ENCODE measurements at regions not wholly inside any gene's neighbourhood (a gene's known extent, or its start where the extent isn't known, plus 50 kb on each side); places are given as distances from the start of the nearest gene placed in this dataset.
"Not testable (repeated sequence)": the region's sequence is repeated elsewhere in the genome, so short reads cannot be mapped to it uniquely, and the experiment has no call there.

DNA sequence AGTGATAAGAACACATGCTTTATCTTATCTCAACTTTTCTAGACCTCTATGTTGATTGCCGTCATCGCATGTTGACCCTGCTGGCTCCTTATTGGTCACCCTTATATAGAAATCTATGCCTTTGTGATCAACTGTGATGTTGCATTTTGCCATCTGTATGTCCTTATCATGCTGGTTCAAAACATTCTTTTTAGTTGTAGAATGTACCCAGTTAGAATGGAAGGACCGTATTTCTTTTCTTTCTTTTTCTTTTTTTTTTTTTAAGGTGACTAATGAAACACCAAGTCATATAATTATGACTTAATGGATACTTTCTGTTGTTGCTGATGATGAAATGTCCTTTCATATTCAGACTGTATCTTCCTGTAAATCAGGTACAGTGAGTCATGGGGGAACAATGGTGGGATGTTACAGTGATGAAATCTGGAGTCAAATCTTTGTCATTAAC is 145.9 kb upstream of the CITED2 start:
- no peak for DNase-seq (ENCODE audit: low spot score)

DNA sequence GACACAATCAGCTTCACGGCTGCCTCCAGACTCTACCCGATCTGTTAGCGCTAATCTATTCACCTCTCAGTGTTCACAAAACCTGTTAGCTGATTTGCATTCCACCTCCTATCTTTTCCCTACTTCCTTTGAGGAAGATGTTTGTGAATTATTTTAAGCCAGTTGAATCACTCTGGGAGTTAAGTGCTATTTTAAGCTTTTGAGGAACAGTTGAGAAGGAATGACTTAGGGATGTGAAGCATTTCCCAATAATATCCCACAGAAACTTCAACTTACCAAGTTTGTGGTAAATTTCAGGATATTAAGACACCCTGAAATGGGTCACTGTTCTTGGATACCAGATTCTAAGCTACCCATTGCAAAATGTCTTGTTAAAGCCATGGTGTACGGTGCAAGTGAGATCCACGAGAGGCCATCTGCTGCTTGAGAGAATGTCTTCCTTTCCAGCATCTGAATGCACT is 145.2 kb upstream of the CITED2 start:
- no peak for DNase-seq (ENCODE audit: low spot score)

DNA sequence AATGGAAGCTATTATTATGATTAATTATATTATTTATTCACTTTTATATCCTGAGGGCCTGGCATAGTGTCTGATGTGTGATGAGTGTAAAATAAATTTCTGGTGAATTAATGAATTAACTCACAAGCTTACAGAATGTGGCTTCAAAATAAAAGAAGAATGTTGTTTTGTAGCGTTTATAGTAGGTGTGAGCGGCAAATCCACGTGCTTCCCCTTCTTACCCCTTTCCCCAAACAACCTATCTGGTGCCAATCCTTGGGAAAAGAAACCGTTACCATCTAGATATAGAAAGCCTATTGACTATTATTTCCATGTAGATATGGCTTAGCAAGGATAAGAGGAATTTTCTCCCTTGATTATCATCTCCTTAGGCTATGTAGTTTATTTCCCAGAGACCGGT is 144.6 kb upstream of the CITED2 start:
- DNase-seq (ENCODE audit: low spot score), result no peak

GRCh38 chr6:139518556-139519091 is 144.2 kb upstream of the CITED2 start:
- no peak for DNase-seq (ENCODE audit: low spot score)

- DNase-seq (ENCODE audit: low spot score), result not testable (repeated sequence)
Measured at GRCh38 chr6:139517998-139518555, 143.6 kb upstream of the CITED2 start.

GRCh38 chr6:139515511-139515910 is 141.1 kb upstream of the CITED2 start:
- no peak for DNase-seq (ENCODE audit: low spot score)

DNA sequence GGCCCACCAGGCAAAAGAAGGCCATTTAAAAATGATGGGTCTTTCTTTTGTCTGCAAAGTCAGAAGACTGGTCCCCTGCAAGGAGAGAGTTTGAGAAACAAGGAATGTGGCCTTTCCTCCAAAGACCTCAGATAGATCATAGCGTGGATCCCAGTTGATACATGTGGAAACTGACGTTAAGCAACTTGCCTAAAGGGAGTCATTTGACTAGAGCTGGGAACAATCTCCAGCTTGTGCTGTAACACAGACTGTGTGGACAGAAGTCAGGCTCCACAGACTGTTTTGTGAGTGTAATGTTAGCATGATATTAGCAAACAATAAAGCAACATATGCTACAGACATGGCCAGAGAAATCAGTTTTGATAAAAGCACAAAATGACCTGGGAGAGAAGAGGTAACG is 140.4 kb upstream of the CITED2 start:
- no peak for DNase-seq (ENCODE audit: low spot score)

- DNase-seq (ENCODE audit: low spot score), result no peak
Measured at GRCh38 chr6:139510040-139510790, 135.8 kb upstream of the CITED2 start.

- no peak for DNase-seq (ENCODE audit: low spot score)
Measured at GRCh38 chr6:139509167-139509566, 134.7 kb upstream of the CITED2 start.

- DNase-seq (ENCODE audit: low spot score), result no peak
Measured at GRCh38 chr6:139508576-139508975, 134.1 kb upstream of the CITED2 start.

DNA sequence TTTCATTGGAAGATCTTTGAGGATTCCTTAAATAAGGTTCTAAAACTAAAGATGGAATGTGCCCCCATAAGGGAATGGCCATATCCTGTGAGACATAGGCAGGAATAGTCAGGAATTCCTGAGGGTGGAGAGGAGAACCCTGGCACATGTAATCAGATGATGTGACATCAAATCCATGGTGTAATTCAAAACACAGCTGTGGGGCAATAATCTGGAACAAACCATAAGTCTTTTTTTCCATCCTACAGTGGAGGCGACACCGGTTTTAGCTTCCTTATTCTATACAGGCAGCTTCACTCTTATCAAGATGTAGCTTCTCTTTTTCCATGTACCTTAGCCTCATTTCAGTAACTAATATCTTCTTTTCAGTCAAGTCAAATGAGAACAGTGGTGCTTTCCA is 133.6 kb upstream of the CITED2 start:
- no peak for DNase-seq (ENCODE audit: low spot score)

GRCh38 chr6:139500977-139501376 is 126.5 kb upstream of the CITED2 start:
- DNase-seq (ENCODE audit: low spot score), result no peak

- no peak for DNase-seq (ENCODE audit: low spot score)
Measured at GRCh38 chr6:139498715-139499114, 124.3 kb upstream of the CITED2 start.

- no peak for DNase-seq (ENCODE audit: low spot score)
Measured at GRCh38 chr6:139497345-139497961, 123.0 kb upstream of the CITED2 start.

- no peak for DNase-seq (ENCODE audit: low spot score)
Measured at GRCh38 chr6:139496654-139497344, 122.4 kb upstream of the CITED2 start.

DNA sequence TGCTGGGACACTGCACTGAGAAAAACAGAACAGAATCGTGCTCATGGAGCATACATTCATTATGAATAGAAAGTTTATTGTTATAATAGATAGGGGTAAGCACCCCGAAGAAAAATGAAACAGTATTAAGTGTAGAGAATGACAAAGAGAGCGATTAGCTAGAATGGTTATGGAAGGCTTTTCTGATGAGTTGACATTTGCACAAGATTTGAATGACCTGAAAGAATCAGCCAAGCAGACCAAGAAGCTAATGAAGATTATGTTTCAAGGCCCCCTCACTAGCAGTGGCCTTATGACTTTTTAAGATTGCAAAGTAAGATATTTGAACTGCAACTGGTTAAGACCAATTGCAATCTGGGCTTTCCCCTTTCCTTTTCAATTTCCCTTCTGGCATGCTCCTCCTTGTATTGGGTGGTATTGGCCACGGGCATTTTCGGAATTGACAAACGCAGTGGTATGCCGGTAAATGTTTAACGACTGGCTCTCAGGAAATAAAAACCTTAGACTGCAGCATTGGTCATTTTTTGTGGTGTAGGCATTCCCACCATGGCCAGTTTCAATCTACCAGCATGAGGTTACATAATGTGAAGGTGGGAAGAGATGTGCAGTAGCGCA is 120.0 kb upstream of the CITED2 start:
- DNase-seq (ENCODE audit: low spot score), result no peak

DNA sequence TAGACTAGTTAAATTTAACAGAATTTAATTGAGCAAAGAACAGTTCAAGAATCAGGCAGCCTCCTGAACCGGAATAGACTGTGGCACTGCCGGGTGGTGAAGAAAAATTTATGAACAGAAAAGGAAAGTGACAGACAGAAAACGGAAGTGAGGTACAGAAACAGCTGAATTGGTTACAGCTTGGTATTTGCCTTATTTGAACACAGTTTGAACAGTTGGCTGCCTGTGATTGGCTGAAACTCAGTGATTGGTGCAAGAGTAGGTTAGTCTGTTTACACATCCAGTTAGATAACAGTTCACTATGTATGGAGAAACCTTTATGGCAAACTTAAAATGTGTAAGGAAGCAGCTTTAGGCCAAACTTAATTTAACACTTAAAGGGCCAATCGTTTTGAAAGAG is 116.0 kb upstream of the CITED2 start:
- DNase-seq (ENCODE audit: low spot score), result no peak

DNA sequence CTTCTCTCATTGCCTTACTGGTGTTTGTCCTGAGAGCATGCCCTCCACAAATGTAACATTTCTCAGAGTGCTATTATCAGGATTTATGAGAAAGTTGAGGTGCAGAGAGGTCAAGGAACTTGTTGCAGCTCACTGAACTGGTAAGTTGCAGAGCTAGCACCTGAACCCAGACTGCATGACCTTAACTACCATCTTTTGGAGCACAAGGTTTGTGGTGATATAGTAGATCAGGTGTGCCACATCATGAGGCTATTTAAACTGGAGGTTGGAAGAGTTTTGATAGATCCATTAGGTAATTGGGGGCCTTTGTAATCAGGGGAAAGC is 112.0 kb upstream of the CITED2 start:
- DNase-seq (ENCODE audit: low spot score), result no peak

DNA sequence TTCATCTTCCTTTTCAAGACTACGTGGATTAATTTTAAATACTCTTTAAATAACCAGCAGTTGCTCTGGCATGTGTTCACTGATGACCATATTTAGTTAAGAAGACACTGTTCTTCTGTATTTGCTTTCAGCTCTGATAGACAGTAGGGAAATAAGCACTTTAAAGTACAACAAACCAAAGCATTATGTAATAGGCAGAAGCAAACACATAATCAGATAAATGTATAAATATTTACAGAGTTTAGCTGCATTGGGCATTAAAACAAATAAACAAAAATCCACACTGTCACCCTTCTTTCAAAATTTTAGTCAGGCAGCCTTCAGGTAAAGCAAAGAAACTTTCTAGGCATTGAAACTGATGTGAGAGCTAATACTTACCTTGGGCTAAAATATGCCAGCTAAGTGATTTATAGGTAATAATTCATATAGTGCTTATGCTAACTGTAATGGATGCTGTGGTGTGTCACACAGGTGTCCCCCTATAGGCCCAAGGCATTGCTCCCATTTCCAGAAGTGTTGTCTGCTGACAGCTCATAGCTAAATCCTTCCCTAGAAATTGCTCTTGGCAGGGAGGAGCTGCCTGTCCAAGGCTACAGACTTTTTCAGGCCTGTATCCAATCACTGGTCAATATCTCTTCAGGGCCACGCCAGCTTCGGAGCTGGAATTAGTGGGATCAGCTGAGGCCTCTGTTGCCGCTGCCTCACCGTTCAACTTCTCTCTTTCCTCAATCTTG is 111.5 kb upstream of the CITED2 start:
- DNase-seq (ENCODE audit: low spot score), result no peak

DNA sequence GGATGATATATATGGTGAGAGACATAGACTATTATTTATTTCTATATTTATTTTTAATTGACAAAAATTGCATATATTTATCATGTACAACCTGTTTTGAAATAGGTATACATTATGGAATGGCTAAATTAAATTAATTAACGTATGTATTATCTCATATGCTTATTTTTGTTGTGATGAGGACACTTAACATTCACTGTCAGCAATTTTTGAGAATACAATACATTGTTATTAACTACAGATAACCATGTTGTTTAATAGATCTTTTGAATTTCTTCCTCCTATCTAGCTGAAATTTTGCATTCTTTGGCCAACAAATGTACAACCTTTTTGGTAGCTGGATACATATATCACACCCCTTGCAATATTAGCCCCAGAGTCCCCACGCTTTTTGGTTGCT is 110.7 kb upstream of the CITED2 start:
- no peak for DNase-seq (ENCODE audit: low spot score)

- DNase-seq (ENCODE audit: low spot score), result no peak
Measured at GRCh38 chr6:139483079-139483478, 108.6 kb upstream of the CITED2 start.
